Adrenal gland (tissue), 5 donors: ENCODE measurements at regions not wholly inside any gene's neighbourhood (a gene's known extent, or its start where the extent isn't known, plus 50 kb on each side); places are given as distances from the start of the nearest gene placed in this dataset.

Experiments
- CTCF ChIP-seq, 6 experiments: fragments of 450-650 bp in 4 of 6; fragments of 200-600 bp in 2 of 6; sonication (generic) in 1 of 6; IDR thresholded peaks; 1 replicate in 5 of 6; 2 replicates in 1 of 6; pipeline versions ENCODE4 v1.5.1 to v1.8.0; 2016 to 2021; ENCODE audit warnings: antibody characterized with exemption in 6 of 6, mild to moderate bottlenecking in 2 of 6, moderate library complexity in 1 of 6
- POLR2A ChIP-seq, 2 donors: fragments of 450-650 bp; IDR thresholded peaks; one replicate each; pipeline ENCODE4 v1.6.1; 2017; ENCODE audit warnings: antibody characterized with exemption in 2 of 2, mild to moderate bottlenecking in 2 of 2, moderate library complexity in 1 of 2
- donor health status: DM: no; HTN: no; CAD: no.

GRCh38 chr2:67180841-67181240, 216.3 kb upstream of the ETAA1 start:
- TF ChIP-seq POLR2A (IDR thresholded peaks at IDR 0.05) = no peak
- TF ChIP-seq CTCF (IDR thresholded peaks at IDR 0.05) = no peak
